ENCODE measurements at regions not wholly inside any gene's neighbourhood (a gene's known extent, or its start where the extent isn't known, plus 50 kb on each side); places are given as distances from the start of the nearest gene placed in this dataset.

DNA sequence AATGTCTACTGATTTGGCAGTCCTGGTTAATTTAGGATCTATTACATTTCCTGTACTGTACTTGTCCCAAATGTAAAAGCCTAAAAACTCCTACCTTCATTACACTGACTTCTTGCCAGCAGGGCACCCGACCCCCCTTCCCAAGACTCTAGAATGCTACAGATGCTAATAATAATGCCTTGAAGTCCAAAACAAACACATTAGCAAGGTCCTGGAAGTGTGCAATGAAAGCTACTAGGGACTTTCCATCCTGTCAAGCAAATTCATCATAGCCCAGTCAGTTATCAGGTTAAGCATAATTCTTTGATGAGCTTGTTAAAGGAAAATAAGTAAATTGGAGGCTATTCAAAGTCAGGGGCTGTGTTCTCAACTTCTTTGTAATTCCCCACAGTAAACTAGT is 115.3 kb upstream of the RBBP8 start:
- H3K4me1 ChIP-seq (ENCODE audit: insufficient read depth, low read length, severe bottlenecking): no peaks in the 10 kb centered on the region
- H3K27ac ChIP-seq (ENCODE audit: low read depth, low read length, poor library complexity, severe bottlenecking): no peak overlapping the region
- no peaks in the 10 kb centered on the region for H3K9me2 ChIP-seq (ENCODE audit: low read depth, low read length)
- H3K4me2 ChIP-seq (ENCODE audit: low read length): no peak overlapping the region
- no peaks in the 10 kb centered on the region for H3F3A ChIP-seq (ENCODE audit: insufficient read depth, low read length)
- no peak overlapping the region for H2AFZ ChIP-seq (ENCODE audit: low read length)
- H3K79me2 ChIP-seq (ENCODE audit: insufficient read depth, low read length): no peaks in the 10 kb centered on the region
- no peak overlapping the region for H3K9ac ChIP-seq (ENCODE audit: low read length)
- peaks cover 9% of the 10 kb centered on the region; the same call in 1 of the 2 replicates for H3K27me3 ChIP-seq (ENCODE audit: insufficient read depth, low read length)
- H3K9me3 ChIP-seq (ENCODE audit: low read length): no peaks in the 10 kb centered on the region
- no peaks in the 10 kb centered on the region for H4K20me1 ChIP-seq (ENCODE audit: insufficient read depth, low read length)
- H3K4me3 ChIP-seq (ENCODE audit: low read depth, low read length, poor library complexity, severe bottlenecking): no peak overlapping the region
- H3K36me3 ChIP-seq (ENCODE audit: insufficient read depth, low read length): no peaks in the 10 kb centered on the region
- no peak for TF ChIP-seq EZH2 (IDR thresholded peaks at IDR 0.05; ENCODE audit: borderline replicate concordance, low read length)
- TF ChIP-seq, protein P1, sequence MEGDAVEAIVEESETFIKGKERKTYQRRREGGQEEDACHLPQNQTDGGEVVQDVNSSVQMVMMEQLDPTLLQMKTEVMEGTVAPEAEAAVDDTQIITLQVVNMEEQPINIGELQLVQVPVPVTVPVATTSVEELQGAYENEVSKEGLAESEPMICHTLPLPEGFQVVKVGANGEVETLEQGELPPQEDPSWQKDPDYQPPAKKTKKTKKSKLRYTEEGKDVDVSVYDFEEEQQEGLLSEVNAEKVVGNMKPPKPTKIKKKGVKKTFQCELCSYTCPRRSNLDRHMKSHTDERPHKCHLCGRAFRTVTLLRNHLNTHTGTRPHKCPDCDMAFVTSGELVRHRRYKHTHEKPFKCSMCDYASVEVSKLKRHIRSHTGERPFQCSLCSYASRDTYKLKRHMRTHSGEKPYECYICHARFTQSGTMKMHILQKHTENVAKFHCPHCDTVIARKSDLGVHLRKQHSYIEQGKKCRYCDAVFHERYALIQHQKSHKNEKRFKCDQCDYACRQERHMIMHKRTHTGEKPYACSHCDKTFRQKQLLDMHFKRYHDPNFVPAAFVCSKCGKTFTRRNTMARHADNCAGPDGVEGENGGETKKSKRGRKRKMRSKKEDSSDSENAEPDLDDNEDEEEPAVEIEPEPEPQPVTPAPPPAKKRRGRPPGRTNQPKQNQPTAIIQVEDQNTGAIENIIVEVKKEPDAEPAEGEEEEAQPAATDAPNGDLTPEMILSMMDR (IDR thresholded peaks at IDR 0.05; ENCODE audit: low read length): no peak

DNA sequence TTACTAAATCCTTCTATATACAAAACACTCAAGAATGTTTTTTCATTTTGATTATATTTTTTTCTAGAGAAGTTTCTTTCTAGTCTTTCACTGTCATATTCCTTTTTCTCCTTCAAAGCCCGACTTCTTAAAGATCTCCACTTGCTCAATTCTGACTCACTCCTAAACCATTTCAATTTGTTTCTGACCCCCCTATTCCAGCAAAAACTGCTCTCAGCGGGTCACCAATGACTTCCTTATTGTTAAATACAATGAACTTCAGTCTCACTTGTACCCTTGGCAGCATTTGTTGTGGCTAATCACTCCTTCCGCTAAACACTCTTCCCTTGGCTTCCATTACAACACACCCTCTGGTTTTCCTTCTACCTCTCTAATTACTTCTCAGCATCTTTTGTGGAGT is 111.1 kb upstream of the RBBP8 start:
- Histone ChIP-seq H3F3A (ENCODE audit: insufficient read depth, low read length) (no peaks in the 10 kb centered on the region), H3K4me3 (ENCODE audit: low read depth, low read length, poor library complexity, severe bottlenecking) (no peak overlapping the region), H3K27ac (ENCODE audit: low read depth, low read length, poor library complexity, severe bottlenecking) (no peak overlapping the region), H3K79me2 (ENCODE audit: insufficient read depth, low read length) (no peaks in the 10 kb centered on the region), H3K9me3 (ENCODE audit: low read length) (no peaks in the 10 kb centered on the region), H3K4me1 (ENCODE audit: insufficient read depth, low read length, severe bottlenecking) (no peaks in the 10 kb centered on the region), H3K27me3 (ENCODE audit: insufficient read depth, low read length) (0 out of 2 replicates have a peak, but pooled peaks cover 9% of the 10 kb centered on the region), H3K9me2 (ENCODE audit: low read depth, low read length) (no peaks in the 10 kb centered on the region), H4K20me1 (ENCODE audit: insufficient read depth, low read length) (no peaks in the 10 kb centered on the region), H2AFZ (ENCODE audit: low read length) (no peak overlapping the region), H3K36me3 (ENCODE audit: insufficient read depth, low read length) (no peaks in the 10 kb centered on the region), H3K9ac (ENCODE audit: low read length) (no peak overlapping the region), H3K4me2 (ENCODE audit: low read length) (no peak overlapping the region)
- TF ChIP-seq EZH2 (IDR thresholded peaks at IDR 0.05; ENCODE audit: borderline replicate concordance, low read length): no peak
- TF ChIP-seq, protein P1 (IDR thresholded peaks at IDR 0.05; ENCODE audit: low read length): no peak

DNA sequence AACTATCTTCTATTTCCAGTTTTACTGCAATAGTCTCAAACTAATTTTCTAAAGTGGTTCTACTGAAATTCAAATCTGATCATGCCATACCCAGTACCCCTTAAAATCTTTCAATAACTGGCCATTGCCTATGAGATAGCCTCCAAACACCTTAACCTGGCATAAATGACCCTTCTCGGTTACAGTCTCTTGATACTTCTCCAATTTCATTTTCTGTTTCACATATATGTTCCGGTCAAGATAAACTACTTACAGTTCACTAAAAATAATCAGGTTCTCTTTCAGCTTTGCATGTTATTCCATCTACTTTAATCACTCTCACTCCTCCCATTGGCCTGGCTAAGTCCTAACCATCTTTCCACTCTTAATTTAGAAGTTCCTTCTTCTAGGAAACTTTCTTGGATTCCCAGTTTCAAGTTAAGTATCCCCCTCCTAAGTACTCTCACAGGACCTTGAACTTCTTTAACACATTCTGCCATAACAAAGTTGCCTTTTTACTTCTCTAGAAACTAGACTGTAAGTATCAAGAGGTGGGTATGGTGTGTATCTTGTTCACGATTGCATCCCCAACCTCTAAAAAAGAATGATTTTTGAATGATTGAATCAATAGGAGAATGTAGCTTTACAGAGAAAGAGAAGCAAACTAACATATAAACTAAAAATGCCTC is 110.2 kb upstream of the RBBP8 start:
- Histone ChIP-seq H3K9me3 (ENCODE audit: low read length) (no peaks in the 10 kb centered on the region), H3K36me3 (ENCODE audit: insufficient read depth, low read length) (no peaks in the 10 kb centered on the region), H3K9ac (ENCODE audit: low read length) (no peak overlapping the region), H3F3A (ENCODE audit: insufficient read depth, low read length) (no peaks in the 10 kb centered on the region), H3K4me1 (ENCODE audit: insufficient read depth, low read length, severe bottlenecking) (no peaks in the 10 kb centered on the region), H3K79me2 (ENCODE audit: insufficient read depth, low read length) (no peaks in the 10 kb centered on the region), H3K27ac (ENCODE audit: low read depth, low read length, poor library complexity, severe bottlenecking) (no peak overlapping the region), H3K4me3 (ENCODE audit: low read depth, low read length, poor library complexity, severe bottlenecking) (no peak overlapping the region), H2AFZ (ENCODE audit: low read length) (no peak overlapping the region), H3K27me3 (ENCODE audit: insufficient read depth, low read length) (0 out of 2 replicates have a peak, but pooled peaks cover 9% of the 10 kb centered on the region), H3K9me2 (ENCODE audit: low read depth, low read length) (no peaks in the 10 kb centered on the region), H3K4me2 (ENCODE audit: low read length) (no peak overlapping the region), H4K20me1 (ENCODE audit: insufficient read depth, low read length) (no peaks in the 10 kb centered on the region)
- TF ChIP-seq, protein P1 (IDR thresholded peaks at IDR 0.05; ENCODE audit: low read length): no peak
- no peak for TF ChIP-seq EZH2 (IDR thresholded peaks at IDR 0.05; ENCODE audit: borderline replicate concordance, low read length)
